GM19372 (cell line): ENCODE measurements at regions not wholly inside any gene's neighbourhood (a gene's known extent, or its start where the extent isn't known, plus 50 kb on each side); places are given as distances from the start of the nearest gene placed in this dataset.

Source experiments
- ATAC-seq: cut with Tn5 transposase; IDR thresholded peaks from one replicate; pipeline ENCODE4 v1.9.1; 2021; ENCODE audit warnings: mild to moderate bottlenecking, low read depth, moderate library complexity; ENCODE audit not compliant: unreplicated experiment

GRCh38 chr2:121860033-121860757, 104.7 kb downstream of the TSN start:
- no peak for ATAC-seq

DNA sequence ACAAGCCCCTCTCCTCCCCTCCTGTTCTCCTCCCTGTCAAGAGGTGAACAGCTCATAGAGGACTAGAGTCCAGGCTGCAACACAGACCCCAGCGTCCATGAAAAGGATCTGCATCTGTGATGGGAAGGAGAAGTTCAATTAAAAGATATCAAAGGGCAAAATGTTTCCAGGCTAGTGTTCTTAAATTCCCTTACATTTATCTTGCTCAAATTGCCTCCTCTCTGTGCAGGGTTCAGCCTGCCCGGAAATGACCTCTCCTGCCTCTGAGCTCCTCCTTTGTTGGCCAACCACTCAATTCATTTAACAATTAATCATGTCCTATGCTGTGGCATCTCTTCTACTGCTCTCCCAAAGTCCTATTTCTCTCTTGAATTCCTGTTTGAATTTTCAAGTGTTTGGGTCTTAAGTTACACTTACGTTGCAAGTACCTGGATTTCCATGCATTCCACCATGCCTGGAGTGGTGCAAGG, 105.3 kb downstream of the TSN start:
- ATAC-seq, result no peak

GRCh38 chr2:121862286-121862685, 106.8 kb downstream of the TSN start:
- ATAC-seq, result no peak

DNA sequence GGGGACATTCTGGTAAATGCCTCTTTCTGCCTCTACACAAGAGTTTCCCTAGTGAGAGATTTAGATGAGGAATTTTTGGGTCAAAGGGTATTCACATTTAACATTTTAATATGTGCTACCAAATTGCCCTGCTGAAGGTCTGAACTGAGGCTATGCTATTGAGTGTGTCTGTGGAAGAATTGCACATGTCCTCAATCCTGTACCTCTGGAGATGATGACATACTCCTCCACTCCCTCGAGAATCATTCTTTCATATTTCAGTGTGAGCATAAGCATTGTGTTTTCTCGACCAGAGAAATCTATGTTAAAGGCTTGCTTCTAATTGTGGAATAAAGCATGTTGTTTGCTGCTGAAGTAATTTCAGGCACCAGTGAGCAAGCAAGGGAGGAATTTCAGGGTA, 110.5 kb downstream of the TSN start:
- no peak for ATAC-seq

- no peak for ATAC-seq
Observed at GRCh38 chr2:121866789-121867188, 111.3 kb downstream of the TSN start.

DNA sequence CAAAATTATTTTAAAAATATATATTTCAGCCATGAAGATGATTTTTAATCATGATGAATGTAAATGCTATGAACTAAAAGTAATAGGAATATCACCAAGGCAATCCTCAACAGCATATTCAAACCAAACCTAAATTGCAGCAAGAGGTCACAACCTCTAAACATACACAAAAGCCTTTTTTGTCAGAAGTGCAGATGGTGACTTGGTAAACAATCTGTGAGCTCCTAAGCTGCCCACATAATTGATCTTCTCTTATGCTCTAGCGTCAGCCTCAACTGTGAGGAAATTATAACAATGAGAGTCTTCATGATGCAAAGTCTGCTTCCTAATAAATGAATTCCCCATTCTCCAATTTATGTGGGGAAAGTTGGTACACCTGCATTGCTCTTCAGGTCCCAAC, 113.2 kb downstream of the TSN start:
- no peak for ATAC-seq

DNA sequence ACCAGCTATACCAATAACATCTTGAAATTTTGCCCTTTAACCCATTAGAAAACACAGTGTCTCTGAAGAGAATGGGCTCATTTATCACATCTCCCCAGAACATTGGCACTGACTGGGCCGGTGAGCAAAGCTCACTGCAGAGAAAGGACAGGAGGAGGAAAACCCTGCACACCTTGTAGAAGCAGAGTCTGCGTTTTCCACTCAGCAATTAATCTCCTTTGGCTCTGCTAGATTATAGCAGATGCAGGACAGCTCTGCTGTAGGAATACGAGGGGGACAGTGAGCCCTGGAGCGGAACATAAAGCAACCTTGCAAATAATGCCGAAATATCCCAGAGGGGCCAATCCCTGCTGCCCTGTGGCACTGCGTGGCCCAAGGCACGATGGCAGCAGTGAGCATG, 113.9 kb downstream of the TSN start:
- no peak for ATAC-seq

- ATAC-seq, result no peak
Observed at GRCh38 chr2:121869873-121870272, 114.4 kb downstream of the TSN start.

DNA sequence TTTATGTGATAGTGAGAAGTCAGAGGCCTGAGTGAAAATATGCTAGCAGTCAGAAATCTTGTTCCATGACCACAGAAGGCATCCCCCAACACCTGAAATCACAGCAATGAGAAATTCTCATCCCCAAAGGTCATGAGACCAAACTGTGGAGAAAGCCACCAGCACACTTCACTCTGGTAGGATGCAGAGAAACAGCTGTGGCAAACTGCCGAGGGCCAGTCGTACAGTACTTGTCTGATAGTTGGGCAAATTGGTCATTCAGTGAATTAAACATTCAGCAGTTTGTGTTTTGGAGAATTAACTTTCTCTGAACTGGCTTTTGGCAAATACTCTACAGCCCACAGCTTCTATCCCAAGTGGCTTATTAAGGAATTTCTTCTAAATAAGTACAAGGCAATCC, 117.2 kb downstream of the TSN start:
- ATAC-seq, result no peak

DNA sequence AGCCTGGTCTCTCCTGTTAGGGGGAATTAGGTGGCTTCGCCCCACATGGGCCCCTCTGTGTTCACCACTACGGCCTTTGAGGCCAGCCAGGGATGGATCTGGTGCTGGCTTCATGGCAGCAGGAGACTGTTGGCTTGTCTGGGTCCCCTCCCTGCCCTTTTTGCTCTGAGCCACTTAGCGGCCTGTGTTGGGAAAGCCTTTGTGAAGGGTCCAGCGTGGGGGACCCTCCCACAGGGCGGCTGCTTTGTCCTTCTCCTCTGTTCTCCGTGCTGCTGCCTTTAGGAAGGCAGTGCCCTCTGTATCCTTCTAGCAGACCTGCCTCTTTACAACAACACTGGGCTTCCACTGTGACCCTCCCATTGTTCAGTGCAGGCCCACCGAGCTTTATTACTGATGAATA, 118.4 kb downstream of the TSN start:
- ATAC-seq, result no peak

DNA sequence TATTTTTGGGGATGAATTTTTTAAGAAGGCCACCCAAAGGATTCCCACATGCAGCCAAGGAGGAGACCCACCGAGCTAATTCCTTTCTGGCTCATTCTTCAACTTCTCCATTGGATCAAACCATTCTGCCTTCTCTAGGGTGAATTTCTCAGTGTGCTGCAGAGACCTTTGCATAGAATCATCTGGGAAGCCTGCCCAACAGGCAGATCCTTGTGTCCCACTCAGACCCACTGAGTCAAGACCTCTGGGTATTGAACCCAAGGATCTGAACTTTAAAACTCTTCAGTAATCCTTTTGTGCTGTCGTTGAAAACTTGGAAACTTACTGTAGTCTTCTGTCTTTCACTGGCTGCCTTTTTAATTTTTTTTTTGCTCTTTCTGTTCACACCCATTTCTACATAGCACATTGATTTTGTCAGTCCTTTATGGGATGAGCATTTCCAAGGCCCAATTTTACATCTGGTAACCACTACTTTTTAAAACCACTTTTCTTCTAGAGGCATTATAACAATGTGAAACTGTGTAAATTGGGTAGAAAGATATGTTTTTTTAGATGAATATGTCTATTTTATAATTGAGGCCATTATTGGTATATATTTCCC, 120.2 kb downstream of the TSN start:
- ATAC-seq, result no peak

- ATAC-seq, result no peak
Observed at GRCh38 chr2:121877366-121877765, 121.9 kb downstream of the TSN start.

- ATAC-seq, result no peak
Observed at GRCh38 chr2:121880283-121880682, 124.8 kb downstream of the TSN start.

DNA sequence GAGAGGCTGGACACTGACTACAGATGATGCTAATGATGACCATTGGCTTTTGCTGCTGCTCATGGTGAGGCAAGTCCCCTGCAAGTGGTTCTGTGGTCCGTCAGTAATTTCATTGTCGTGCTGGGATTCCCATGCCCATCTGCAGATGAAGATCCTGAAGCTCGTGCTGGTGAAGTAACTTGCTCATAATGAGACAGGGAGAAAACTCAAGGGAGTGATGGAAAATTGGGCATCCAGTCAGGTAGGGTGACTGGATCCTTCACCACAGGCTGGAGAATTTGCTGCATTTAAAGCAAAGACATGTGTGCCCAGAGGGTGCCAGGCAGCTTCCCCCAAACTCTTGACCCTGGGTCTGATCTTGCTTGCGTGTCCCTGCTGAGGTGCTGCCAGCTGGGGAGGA, 125.6 kb downstream of the TSN start:
- no peak for ATAC-seq

DNA sequence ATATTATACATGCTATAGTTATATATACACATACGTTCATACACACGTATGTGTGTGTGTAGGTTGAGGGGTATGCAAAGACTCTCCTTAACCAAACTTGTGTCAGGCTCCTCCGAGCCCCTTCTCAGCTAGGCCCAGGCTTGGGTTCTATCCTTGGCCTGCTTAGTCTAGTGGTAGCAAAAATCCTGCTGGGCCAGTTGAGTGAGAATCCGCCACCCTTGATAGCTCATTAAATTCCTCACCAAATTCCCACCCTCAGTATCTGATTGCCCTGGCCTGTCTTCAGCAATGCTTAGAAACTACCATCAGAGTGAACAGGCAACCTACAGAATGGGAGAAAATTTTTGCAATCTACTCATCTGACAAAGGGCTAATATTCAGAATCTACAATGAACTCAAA, 126.5 kb downstream of the TSN start:
- ATAC-seq, result no peak

GRCh38 chr2:121884078-121884477, 128.6 kb downstream of the TSN start:
- no peak for ATAC-seq

- ATAC-seq, result no peak
Observed at GRCh38 chr2:121884511-121884921, 129.1 kb downstream of the TSN start.

DNA sequence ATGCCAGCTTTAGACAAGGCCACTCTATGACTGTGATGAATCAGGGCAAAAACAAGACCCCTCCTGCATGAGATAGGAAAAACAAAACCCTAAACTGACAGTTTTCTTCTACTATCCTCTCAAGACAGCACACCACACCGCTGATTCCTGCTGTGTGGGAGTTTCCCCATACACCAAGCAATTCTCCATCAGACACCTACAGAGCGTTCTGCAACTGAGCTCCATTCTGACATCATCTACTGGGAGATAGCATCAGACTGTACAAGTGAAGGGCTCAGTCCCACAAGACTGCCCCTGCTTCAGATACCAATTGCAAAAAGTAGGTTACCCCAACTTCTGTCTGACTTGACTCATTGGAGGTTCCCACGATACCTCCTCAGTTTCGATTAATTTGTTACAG, 130.6 kb downstream of the TSN start:
- ATAC-seq, result no peak

- ATAC-seq, result no peak
Observed at GRCh38 chr2:121887513-121888188, 132.2 kb downstream of the TSN start.

DNA sequence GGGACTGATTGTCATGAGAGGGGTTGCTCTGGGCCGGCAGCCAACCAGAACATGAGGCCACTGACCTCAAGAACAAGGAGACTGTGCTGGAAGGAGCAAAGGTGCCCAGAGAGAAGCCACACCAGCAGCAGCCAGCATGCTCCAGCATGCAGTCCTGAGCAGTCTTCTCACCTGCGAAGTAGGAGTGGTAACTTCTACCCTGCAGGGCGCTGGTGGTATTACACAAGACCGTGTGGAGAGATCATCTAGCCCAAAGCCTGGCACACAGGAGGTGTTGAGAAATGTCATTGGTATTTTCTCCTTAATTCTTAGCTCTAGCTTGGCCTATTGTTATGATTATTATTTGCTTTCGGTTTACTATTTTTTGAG, 132.7 kb downstream of the TSN start:
- ATAC-seq, result peak; percentile 79

DNA sequence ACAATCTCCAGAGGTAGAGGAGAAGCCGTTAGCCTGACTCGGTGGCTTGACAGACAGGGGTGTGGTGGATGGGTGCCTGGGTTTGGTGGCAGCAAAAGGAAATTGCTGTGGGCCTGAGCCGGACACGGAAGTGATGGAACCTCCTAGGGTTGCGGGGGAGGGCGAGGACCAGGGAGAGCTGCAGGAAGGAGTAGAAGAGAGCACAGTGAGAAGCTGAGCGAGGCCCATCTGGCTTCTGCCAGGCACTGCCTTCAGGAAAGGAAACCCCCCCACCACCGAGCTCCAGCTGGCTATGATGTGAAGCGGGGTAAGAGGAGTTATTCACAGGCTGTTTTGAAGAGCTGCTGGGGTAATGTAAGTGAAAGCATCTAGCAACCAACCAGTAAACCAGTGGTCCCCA, 134.6 kb downstream of the TSN start:
- no peak for ATAC-seq
